HepG2 (cell line): ENCODE measurements at regions not wholly inside any gene's neighbourhood (a gene's known extent, or its start where the extent isn't known, plus 50 kb on each side); places are given as distances from the start of the nearest gene placed in this dataset.

Experiments
- ATAC-seq: fragments of 200-7000 bp; cut with Tn5 transposase; 3 replicates; pipeline ENCODE4 v1.9.1; 2020; ENCODE audit warnings: mild to moderate bottlenecking, moderate library complexity
- BruUV-seq: library from RNA; stranded (reverse); fragments of 400-500 nt; replicated peaks from 2 replicates; lab custom pipeline; 2021; lab: Mats Ljungman, UMichigan
- CTCF ChIA-PET: fragments of 300-600 bp; formaldehyde crosslinking; extraction: SDS; loops from one replicate; lab custom pipeline; 2021; ENCODE audit warnings: low total read pairs, inconsistent platforms, low intra/inter-chr PET ratio; lab: Yijun Ruan, JAX
- POLR2A ChIA-PET: fragments of 350-600 bp; sonication (Branson Sonifier 250); formaldehyde crosslinking; loops from one replicate; lab custom pipeline; 2020; ENCODE audit warnings: antibody characterized with exemption, inconsistent platforms; lab: Yijun Ruan, JAX
- DNase-seq: peaks from one replicate; pipeline ENCODE4 v3.0.0-alpha.2; 2015; ENCODE audit warnings: low spot score
- FAIRE-seq: peaks from 3 replicates; lab custom pipeline; 2011; peaks lifted over from hg19 to GRCh38; lab: Jason Lieb, UNC
- H2AFZ ChIP-seq: one replicate; pipeline ENCODE4 v1.6.1; 2011; ENCODE audit warnings: low read length, inconsistent platforms
- H3K27ac ChIP-seq: fragments of 300-600 bp; 3 replicates; pipeline ENCODE4 v1.8.0; 2011; ENCODE audit warnings: mixed run types, mild to moderate bottlenecking, mixed read lengths, low read length, inconsistent platforms; ENCODE audit not compliant: insufficient read depth; ENCODE audit errors: extremely low read length
- H3K27me3 ChIP-seq, 2 experiments: fragments of 200-600 bp in 1 of 2; 2 replicates in 1 of 2; 3 replicates in 1 of 2; pipeline versions ENCODE4 v1.6.0 to v1.8.0; 2011; ENCODE audit warnings: low read length in 2 of 2, mild to moderate bottlenecking in 2 of 2, moderate library complexity in 2 of 2, inconsistent platforms in 1 of 2; ENCODE audit not compliant: insufficient read depth in 2 of 2, control insufficient read depth in 1 of 2
- H3K36me3 ChIP-seq, 2 experiments: fragments of 200-600 bp in 1 of 2; replicated peaks in 1 of 2; 2 replicates in 1 of 2; 3 replicates in 1 of 2; pipeline versions ENCODE4 v1.5.1 to v1.8.0; 2011; ENCODE audit warnings: low read length in 2 of 2, inconsistent platforms in 1 of 2; ENCODE audit not compliant: insufficient read depth in 2 of 2, control insufficient read depth in 1 of 2
- H3K4me1 ChIP-seq: 2 replicates; pipeline ENCODE4 v1.5.1; 2012; ENCODE audit warnings: low read length, inconsistent platforms; ENCODE audit not compliant: insufficient read depth
- H3K4me2 ChIP-seq: 2 replicates; pipeline ENCODE4 v1.6.0; 2011; ENCODE audit warnings: low read depth, low read length, inconsistent platforms
- H3K4me3 ChIP-seq, 3 experiments: fragments of 200-600 bp in 1 of 3; sonication (generic), shearing (Covaris generic) in 1 of 3; replicated peaks in 1 of 3; 2 replicates each; pipeline ENCODE4 v1.5.1; 2011 to 2016; ENCODE audit warnings: low read length in 3 of 3, inconsistent platforms in 2 of 3, low read depth in 2 of 3, mild to moderate bottlenecking in 2 of 3, control low read depth in 1 of 3, mixed read lengths in 1 of 3; ENCODE audit not compliant: insufficient read depth in 1 of 3
- H3K79me2 ChIP-seq: one replicate; pipeline ENCODE4 v1.6.1; 2011; ENCODE audit warnings: low read length, inconsistent platforms; ENCODE audit not compliant: insufficient read depth
- H3K9ac ChIP-seq: 2 replicates; pipeline ENCODE4 v1.6.0; 2011; ENCODE audit warnings: mild to moderate bottlenecking, low read depth, low read length, inconsistent platforms; ENCODE audit not compliant: insufficient read depth
- H3K9me3 ChIP-seq: 2 replicates; pipeline ENCODE4 v1.5.1; 2012; ENCODE audit warnings: mild to moderate bottlenecking, low read length
- H4K20me1 ChIP-seq: 2 replicates; pipeline ENCODE4 v1.6.0; 2011; ENCODE audit warnings: inconsistent platforms, mild to moderate bottlenecking, low read length, moderate library complexity; ENCODE audit not compliant: insufficient read depth
- BCLAF1 ChIP-seq: fragments of 450-650 bp; IDR thresholded peaks from 2 replicates; pipeline ENCODE4 v1.6.1; 2017; ENCODE audit warnings: mild to moderate bottlenecking
- CREB1 ChIP-seq, 2 experiments: fragments of 450-650 bp in 1 of 2; IDR thresholded peaks; 2 replicates each; pipeline ENCODE4 v1.6.1; 2016 to 2017; ENCODE audit warnings: control low read depth in 1 of 2, mild to moderate bottlenecking in 1 of 2, missing compliant biosample characterization in 1 of 2, missing genetic modification characterization in 1 of 2
- MAFK ChIP-seq, 2 experiments: IDR thresholded peaks in 1 of 2; conservative IDR thresholded peaks in 1 of 2; 2 replicates each; pipeline ENCODE4 v1.6.1; 2011; ENCODE audit warnings: improper control_type of control experiment in 2 of 2, low read length in 2 of 2
- PBX3 ChIP-seq: sonication (generic); formaldehyde crosslinking; IDR thresholded peaks from 2 replicates; pipeline ENCODE4 v1.8.1; 2023; ENCODE audit warnings: missing genetic modification reagents, inconsistent platforms, borderline replicate concordance
- PLSCR1 ChIP-seq: sonication (generic); formaldehyde crosslinking; IDR thresholded peaks from 2 replicates; pipeline ENCODE4 v1.5.0; 2020; ENCODE audit warnings: missing genetic modification reagents, mild to moderate bottlenecking, borderline replicate concordance
- ZNF672 ChIP-seq: sonication (generic); formaldehyde crosslinking; IDR thresholded peaks from 2 replicates; pipeline ENCODE4 v1.8.1; 2022; ENCODE audit warnings: missing genetic modification reagents
- WGBS: methylation state at CpG from one replicate; pipeline ENCODE4 v1.1.6; 2017; ENCODE audit warnings: low lambda C conversion rate; 5-methylcytosine and 5-hydroxymethylcytosine counted together
- in situ Hi-C: cut with HindIII; loops from 2 replicates; pipeline ENCODE4 v1.10.0; 2017; ENCODE audit warnings: low pct_unique_long_range_greater_than_20kb; ENCODE audit not compliant: extremely low pct_ligation_motif_present
- intact Hi-C: fragments of 100-400 bp; cut with micrococcal nuclease; formaldehyde crosslinking; loops from one replicate; pipeline ENCODE4 v1.10.0; 2022; ENCODE audit not compliant: unreplicated experiment

DNA sequence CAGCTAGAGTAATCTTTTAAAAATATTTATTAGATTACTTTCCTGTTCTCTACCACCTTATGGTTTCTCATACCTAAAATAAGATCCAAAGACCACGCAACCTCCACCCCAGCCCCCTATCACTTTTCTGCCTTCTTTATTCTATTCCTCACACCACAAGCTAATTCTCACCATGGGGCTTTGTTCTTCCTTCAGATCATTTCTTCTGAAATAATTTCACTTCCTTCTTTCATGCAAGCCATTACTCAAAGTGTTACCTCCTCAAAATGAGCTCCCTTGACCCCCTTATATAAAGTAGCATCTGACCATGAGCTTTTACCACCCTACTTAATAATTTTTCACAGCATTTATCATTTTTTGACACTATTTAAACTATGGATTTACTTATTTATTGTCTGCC, 233.2 kb upstream of the TMCO5A start:
- H3K4me1 ChIP-seq = no peaks in the 10 kb centered on the region
- no peaks in the 10 kb centered on the region for H3K36me3 ChIP-seq
- no peak overlapping the region for H2AFZ ChIP-seq
- no peak for ATAC-seq
- H3K9ac ChIP-seq = no peak overlapping the region
- no peak overlapping the region for H3K4me3 ChIP-seq
- H3K79me2 ChIP-seq = no peaks in the 10 kb centered on the region
- DNase-seq = no peak
- no peaks in the 10 kb centered on the region for H4K20me1 ChIP-seq
- H3K27me3 ChIP-seq = no peaks in the 10 kb centered on the region
- in situ Hi-C loops (no loop called here), intact Hi-C loops (no loop called here)
- CTCF ChIA-PET = no interaction called here
- 27% methylated on average over 1 of the region's 1 CpG for WGBS
- no peaks in the 10 kb centered on the region for H3K9me3 ChIP-seq
- TF ChIP-seq PLSCR1 (CRISPR knock-in tag) (no peak), BCLAF1 (no peak), ZNF672 (no peak), CREB1 (IDR thresholded peaks at IDR 0.05) (no peak), CREB1 (CRISPR knock-in tag; IDR thresholded peaks at IDR 0.05) (no peak), MAFK (conservative IDR thresholded peaks at IDR 0.05 in 1 of 2, IDR thresholded peaks at IDR 0.05 in 1 of 2; ENCODE audit: low read length in 2 of 2) (no peak), PBX3 (CRISPR knock-in tag) (no peak)
- no peak for FAIRE-seq
- no TSS peak for BruUV-seq
- H3K27ac ChIP-seq = no peak overlapping the region
- POLR2A ChIA-PET = no interaction called here
- no peak overlapping the region for H3K4me2 ChIP-seq
